AG04449 (cell line): ENCODE measurements at regions not wholly inside any gene's neighbourhood (a gene's known extent, or its start where the extent isn't known, plus 50 kb on each side); places are given as distances from the start of the nearest gene placed in this dataset.

Experiments
- CTCF ChIA-PET: fragments of 350-600 bp; formaldehyde crosslinking; extraction: SDS; loops from one replicate; lab custom pipeline; 2021; ENCODE audit warnings: antibody characterized with exemption; lab: Yijun Ruan, JAX
- POLR2A ChIA-PET: fragments of 400-600, 350-600 bp; formaldehyde crosslinking; extraction: SDS; loops from one replicate; lab custom pipeline; 2020; ENCODE audit warnings: antibody characterized with exemption, inconsistent platforms; lab: Yijun Ruan, JAX
- DNase-seq: peaks from one replicate; pipeline ENCODE4 v3.0.0-alpha.2; 2010; ENCODE audit warnings: low read depth, low spot score
- H3K4me3 ChIP-seq: 2 replicates; pipeline ENCODE4 v1.5.1; 2011; ENCODE audit warnings: low read depth, mild to moderate bottlenecking, control low read depth, low read length
- CTCF ChIP-seq: IDR thresholded peaks from one replicate; pipeline ENCODE4 v1.5.1; 2011; ENCODE audit warnings: mild to moderate bottlenecking, moderate library complexity, low read length, control low read depth, inconsistent platforms; ENCODE audit not compliant: insufficient read depth; ENCODE audit errors: missing control alignments

GRCh38 chr11:29679996-29680395 is 336.8 kb downstream of the KCNA4 start:
- CTCF ChIA-PET: no interaction called here
- no peak overlapping the region for H3K4me3 ChIP-seq
- no peak for TF ChIP-seq CTCF
- POLR2A ChIA-PET: no interaction called here
- DNase-seq: no peak

GRCh38 chr11:29676993-29677392 is 339.8 kb downstream of the KCNA4 start:
- CTCF ChIA-PET: no interaction called here
- no peak overlapping the region for H3K4me3 ChIP-seq
- POLR2A ChIA-PET: no interaction called here
- DNase-seq: no peak
- no peak for TF ChIP-seq CTCF

GRCh38 chr11:29669310-29669709 is 347.5 kb downstream of the KCNA4 start:
- DNase-seq: no peak
- no peak for TF ChIP-seq CTCF
- H3K4me3 ChIP-seq: no peak overlapping the region
- CTCF ChIA-PET: interaction anchor here (0.6 kb wide), 1 partner anchor 540 kb away, joined by 3 read pairs; no protein-coding TSS in a partner anchor
- POLR2A ChIA-PET: no interaction called here

- ChIA-PET CTCF (no interaction called here), POLR2A (no interaction called here)
- no peak for TF ChIP-seq CTCF
- no peak for DNase-seq
- no peak overlapping the region for H3K4me3 ChIP-seq
Observed at GRCh38 chr11:29657709-29658108, 359.1 kb downstream of the KCNA4 start.

GRCh38 chr11:29656597-29656996 is 360.2 kb downstream of the KCNA4 start:
- no peak for DNase-seq
- ChIA-PET CTCF (no interaction called here), POLR2A (no interaction called here)
- no peak for TF ChIP-seq CTCF
- no peak overlapping the region for H3K4me3 ChIP-seq

GRCh38 chr11:29645373-29645772 is 371.5 kb downstream of the KCNA4 start:
- ChIA-PET POLR2A (interaction anchor here (1.1 kb wide), 1 partner anchor 251 kb away, joined by 6 read pairs; no protein-coding TSS in a partner anchor), CTCF (no interaction called here)
- DNase-seq: no peak
- no peak for TF ChIP-seq CTCF
- no peak overlapping the region for H3K4me3 ChIP-seq

GRCh38 chr11:29641201-29641600 is 375.6 kb downstream of the KCNA4 start:
- ChIA-PET CTCF (no interaction called here), POLR2A (no interaction called here)
- no peak for TF ChIP-seq CTCF
- DNase-seq: no peak
- H3K4me3 ChIP-seq: no peak overlapping the region
